ENCODE measurements at regions not wholly inside any gene's neighbourhood (a gene's known extent, or its start where the extent isn't known, plus 50 kb on each side); places are given as distances from the start of the nearest gene placed in this dataset.

- no peak for ATAC-seq
- intact Hi-C loops (cut with DNase I): no loop called here
- no peak for DNase-seq
These were observed 962.9 kb downstream of the VRK1 start for GRCh38 chr14:97760050-97760449.

GRCh38 chr14:97762386-97762785 is 965.2 kb downstream of the VRK1 start:
- DNase-seq: no peak
- intact Hi-C loops (cut with DNase I): no loop called here
- no peak for ATAC-seq

- DNase-seq: no peak
- no peak for ATAC-seq
- intact Hi-C loops (cut with DNase I): no loop called here
These were observed 974.3 kb downstream of the VRK1 start for GRCh38 chr14:97771340-97772045.

- no peak for ATAC-seq
- intact Hi-C loops (cut with DNase I): no loop called here
- no peak for DNase-seq
These were observed 976.4 kb downstream of the VRK1 start for GRCh38 chr14:97773598-97773997.

GRCh38 chr14:97776890-97777558 is 979.8 kb downstream of the VRK1 start:
- ATAC-seq: no peak

GRCh38 chr14:97777622-97778355 is 980.6 kb downstream of the VRK1 start:
- no peak for DNase-seq
- intact Hi-C loops (cut with DNase I): no loop called here
- no peak for ATAC-seq

More at GRCh38 chr14:97776890-97777558, 979.8 kb downstream of the VRK1 start:
- intact Hi-C loops (cut with DNase I): no loop called here
- no peak for DNase-seq

- intact Hi-C loops (cut with DNase I): no loop called here
- ATAC-seq (no peak), DNase-seq (no peak)
These were observed 982.0 kb downstream of the VRK1 start for GRCh38 chr14:97779140-97779539.

GRCh38 chr14:97780804-97781203 is 983.6 kb downstream of the VRK1 start:
- DNase-seq (no peak), ATAC-seq (no peak)
- intact Hi-C loops (cut with DNase I): no loop called here

- DNase-seq: no peak
- no peak for ATAC-seq
- intact Hi-C loops (cut with DNase I): no loop called here
These were observed 984.8 kb downstream of the VRK1 start for GRCh38 chr14:97781961-97782360.

- ATAC-seq: no peak
- no peak for DNase-seq
- intact Hi-C loops (cut with DNase I): no loop called here
These were observed 985.8 kb downstream of the VRK1 start for GRCh38 chr14:97782871-97783414.

- DNase-seq (no peak), ATAC-seq (no peak)
- intact Hi-C loops (cut with DNase I): no loop called here
These were observed 988.3 kb downstream of the VRK1 start for GRCh38 chr14:97785495-97785894.

GRCh38 chr14:97788364-97788763 is 991.2 kb downstream of the VRK1 start:
- DNase-seq: no peak
- no peak for ATAC-seq
- intact Hi-C loops (cut with DNase I): no loop called here

GRCh38 chr14:97788846-97789526 is 991.8 kb downstream of the VRK1 start:
- ATAC-seq: no peak
- DNase-seq: no peak
- intact Hi-C loops (cut with DNase I): no loop called here

GRCh38 chr14:97791072-97791471 is 993.9 kb downstream of the VRK1 start:
- ATAC-seq (no peak), DNase-seq (no peak)
- intact Hi-C loops (cut with DNase I): no loop called here

- no peak for DNase-seq
- intact Hi-C loops (cut with DNase I): no loop called here
- ATAC-seq: no peak
These were observed 994.7 kb downstream of the VRK1 start for GRCh38 chr14:97791906-97792305.

- ATAC-seq (no peak), DNase-seq (no peak)
- intact Hi-C loops (cut with DNase I): no loop called here
These were observed 999.3 kb downstream of the VRK1 start for GRCh38 chr14:97796511-97796910.

- ATAC-seq (no peak), DNase-seq (no peak)
- intact Hi-C loops (cut with DNase I): no loop called here
These were observed 1001.0 kb downstream of the VRK1 start for GRCh38 chr14:97798176-97798575.

GRCh38 chr14:97802430-97803373 is 1005.5 kb downstream of the VRK1 start:
- intact Hi-C loops (cut with DNase I): no loop called here
- no peak for DNase-seq
- no peak for ATAC-seq

GRCh38 chr14:97804056-97804455 is 1006.9 kb downstream of the VRK1 start:
- ATAC-seq: no peak
- DNase-seq: no peak
- intact Hi-C loops (cut with DNase I): no loop called here

All from left cardiac atrium (tissue), 4 donors.